Transverse colon (tissue), 4 donors: ENCODE measurements at regions not wholly inside any gene's neighbourhood (a gene's known extent, or its start where the extent isn't known, plus 50 kb on each side); places are given as distances from the start of the nearest gene placed in this dataset.

ENCODE experiments used
- DNase-seq: peaks from one replicate; pipeline ENCODE4 v3.0.0-alpha.2; 2019
- H3K27ac ChIP-seq, 4 donors: fragments of 200-600 bp; sonication (generic); 2 replicates each; pipeline ENCODE4 v1.5.1; 2016 to 2018; ENCODE audit warnings: inconsistent platforms in 4 of 4
- H3K27me3 ChIP-seq: fragments of 200-600 bp; sonication (generic); 2 replicates; pipeline ENCODE4 v1.5.1; 2017; ENCODE audit warnings: inconsistent platforms
- H3K36me3 ChIP-seq, 4 donors: fragments of 200-600 bp; sonication (generic); 2 replicates each; pipeline ENCODE4 v1.5.1; 2017 to 2019; ENCODE audit warnings: inconsistent platforms in 4 of 4
- H3K4me1 ChIP-seq, 4 donors: fragments of 200-600 bp; sonication (generic); 2 replicates each; pipeline ENCODE4 v1.5.1; 2017 to 2020; ENCODE audit warnings: inconsistent platforms in 4 of 4
- H3K4me3 ChIP-seq, 4 donors: fragments of 200-600 bp; sonication (generic); 1 replicate in 1 of 4; 2 replicates in 3 of 4; pipeline versions ENCODE4 v1.5.1 to v1.6.1; 2017 to 2019; ENCODE audit warnings: inconsistent platforms in 4 of 4
- H3K9me3 ChIP-seq, 2 donors: fragments of 200-600 bp; sonication (generic); 2 replicates each; pipeline ENCODE4 v1.5.1; 2017 to 2019; ENCODE audit warnings: inconsistent platforms in 2 of 2
- EP300 ChIP-seq: sonication (generic); formaldehyde crosslinking; IDR thresholded peaks from one replicate; pipeline ENCODE4 v1.6.1; 2017; ENCODE audit warnings: antibody characterized with exemption, low read depth
- POLR2A ChIP-seq: fragments of 450-650 bp; IDR thresholded peaks from one replicate; pipeline ENCODE4 v1.6.1; 2016; ENCODE audit warnings: antibody characterized with exemption, mild to moderate bottlenecking, moderate library complexity
- POLR2AphosphoS5 ChIP-seq, 3 donors: sonication (generic); formaldehyde crosslinking; IDR thresholded peaks; one replicate each; pipeline ENCODE4 v1.6.1; 2016; ENCODE audit warnings: antibody characterized with exemption in 3 of 3
- WGBS, 2 donors: methylation state at CpG; one replicate each; pipeline ENCODE4 v1.1.5; 2018; ENCODE audit warnings: low coverage in 1 of 2; 5-methylcytosine and 5-hydroxymethylcytosine counted together
- in situ Hi-C, 4 donors: fragments of 200-750 bp; cut with MboI; loops; one replicate each; pipeline versions ENCODE4 v1.15.0 to v1.15.1; 2017; ENCODE audit warnings: low sequenced_read_pairs in 3 of 4, low pct_ligation_motif_present in 1 of 4, low pct_unique_long_range_greater_than_20kb in 1 of 4
- intact Hi-C: fragments of 100-400 bp; cut with DNase I; formaldehyde crosslinking; loops from one replicate; pipeline ENCODE4 v1.15.1; 2023; ENCODE audit warnings: low total_unique reads
- TF ChIP-seq, protein P1 (sequence below), 5 experiments: fragments of 200-600 bp in 3 of 5; fragments of 450-650 bp in 2 of 5; sonication (generic) in 3 of 5; IDR thresholded peaks; 1 replicate in 2 of 5; 2 replicates in 3 of 5; pipeline ENCODE4 v1.5.1; 2016 to 2017; ENCODE audit warnings: antibody characterized with exemption in 5 of 5, inconsistent platforms in 3 of 5, mild to moderate bottlenecking in 2 of 5, moderate library complexity in 1 of 5

DNA sequence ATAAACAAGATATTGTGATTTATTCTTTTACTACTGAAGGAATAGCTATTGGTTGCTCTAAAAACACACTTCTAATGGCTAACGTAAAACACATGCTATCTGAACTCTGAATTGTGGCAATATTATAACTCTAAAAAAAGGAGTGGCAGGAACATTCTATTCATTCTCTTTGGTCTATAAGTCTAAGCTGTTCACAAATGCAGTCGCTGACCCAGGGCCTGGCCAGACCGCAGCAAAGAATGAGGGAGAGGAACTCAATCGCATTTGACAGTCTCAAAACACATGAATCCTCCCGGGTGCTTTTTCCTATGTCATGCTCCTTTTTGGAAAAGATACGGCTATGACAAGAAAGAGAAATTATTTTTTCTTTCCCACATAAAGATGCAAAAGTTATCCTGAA lies 651.6 kb upstream of the PITX2 start:
- H3K27me3 ChIP-seq, result no peaks in the 10 kb centered on the region
- in situ Hi-C loops (no loop called here), intact Hi-C loops (no loop called here)
- DNase-seq, result no peak
- peaks cover 0 to 4% (median 2%) of the 10 kb centered on the region in 4 donors for H3K4me1 ChIP-seq
- no peak overlapping the region for H3K27ac ChIP-seq
- H3K9me3 ChIP-seq, result no peaks in the 10 kb centered on the region
- no peak for TF ChIP-seq EP300
- no peak for TF ChIP-seq POLR2A
- TF ChIP-seq, protein P1, sequence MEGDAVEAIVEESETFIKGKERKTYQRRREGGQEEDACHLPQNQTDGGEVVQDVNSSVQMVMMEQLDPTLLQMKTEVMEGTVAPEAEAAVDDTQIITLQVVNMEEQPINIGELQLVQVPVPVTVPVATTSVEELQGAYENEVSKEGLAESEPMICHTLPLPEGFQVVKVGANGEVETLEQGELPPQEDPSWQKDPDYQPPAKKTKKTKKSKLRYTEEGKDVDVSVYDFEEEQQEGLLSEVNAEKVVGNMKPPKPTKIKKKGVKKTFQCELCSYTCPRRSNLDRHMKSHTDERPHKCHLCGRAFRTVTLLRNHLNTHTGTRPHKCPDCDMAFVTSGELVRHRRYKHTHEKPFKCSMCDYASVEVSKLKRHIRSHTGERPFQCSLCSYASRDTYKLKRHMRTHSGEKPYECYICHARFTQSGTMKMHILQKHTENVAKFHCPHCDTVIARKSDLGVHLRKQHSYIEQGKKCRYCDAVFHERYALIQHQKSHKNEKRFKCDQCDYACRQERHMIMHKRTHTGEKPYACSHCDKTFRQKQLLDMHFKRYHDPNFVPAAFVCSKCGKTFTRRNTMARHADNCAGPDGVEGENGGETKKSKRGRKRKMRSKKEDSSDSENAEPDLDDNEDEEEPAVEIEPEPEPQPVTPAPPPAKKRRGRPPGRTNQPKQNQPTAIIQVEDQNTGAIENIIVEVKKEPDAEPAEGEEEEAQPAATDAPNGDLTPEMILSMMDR (IDR thresholded peaks at IDR 0.05), result no peak
- TF ChIP-seq POLR2AphosphoS5 (IDR thresholded peaks at IDR 0.05), result no peak
- no peaks in the 10 kb centered on the region for H3K36me3 ChIP-seq
- no peak overlapping the region for H3K4me3 ChIP-seq
- 48 to 63% methylated on average over 6 of the region's 6 CpGs for WGBS, 2 donors

DNA sequence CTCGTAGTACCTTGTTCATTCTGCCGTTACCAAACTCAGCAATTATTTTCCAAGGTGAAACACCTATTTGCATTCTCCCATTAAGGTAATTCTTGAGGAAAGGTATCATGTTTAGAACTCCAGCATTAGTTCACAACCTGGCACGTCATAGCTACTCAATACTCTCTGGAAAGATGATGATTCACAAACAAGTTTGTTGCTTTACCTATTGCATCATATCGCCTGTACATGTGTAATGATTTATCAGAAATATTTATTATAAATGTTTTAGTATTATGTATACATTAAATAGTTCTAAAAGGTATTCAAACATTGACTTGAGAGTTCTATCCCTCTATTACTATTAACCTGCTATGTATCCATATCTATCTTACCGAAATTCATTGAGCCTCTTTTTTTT lies 658.3 kb upstream of the PITX2 start:
- in situ Hi-C loops, result loop anchor here in 1 of 4 donors (25.0 kb wide), 1 partner anchor 644 kb away; no protein-coding TSS in a partner anchor
- Histone ChIP-seq H3K27me3 (peaks cover 5% of the 10 kb centered on the region), H3K27ac (no peak overlapping the region), H3K4me1 (peaks cover 0 to 3% (median 0%) of the 10 kb centered on the region in 4 donors), H3K36me3 (no peaks in the 10 kb centered on the region), H3K9me3 (no peaks in the 10 kb centered on the region), H3K4me3 (no peak overlapping the region)
- 77 to 92% methylated on average over 5 of the region's 5 CpGs for WGBS, 2 donors
- no peak for DNase-seq
- TF ChIP-seq POLR2A (no peak), EP300 (no peak), POLR2AphosphoS5 (IDR thresholded peaks at IDR 0.05) (no peak)
- TF ChIP-seq, protein P1 (IDR thresholded peaks at IDR 0.05), result no peak
- intact Hi-C loops, result no loop called here

DNA sequence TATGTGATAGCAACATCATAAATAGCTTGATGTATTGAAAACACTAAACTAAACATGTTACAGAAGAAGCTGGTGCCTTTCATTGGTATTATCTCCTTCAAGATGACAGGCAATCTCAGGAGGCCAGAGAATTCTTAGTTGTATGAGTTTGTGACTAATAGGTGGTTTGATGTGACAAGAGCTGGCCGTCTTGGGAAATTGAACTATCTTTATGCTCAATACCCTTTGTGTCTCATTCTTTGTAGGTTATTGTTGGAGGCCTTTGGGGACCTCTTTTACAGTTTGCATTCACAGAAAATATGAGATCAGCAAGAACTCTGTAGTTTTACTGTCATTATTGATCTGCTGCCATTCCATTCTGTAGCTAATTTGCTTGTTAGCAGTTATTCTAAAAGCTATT lies 659.2 kb upstream of the PITX2 start:
- TF ChIP-seq POLR2A, result no peak
- no peak for TF ChIP-seq EP300
- TF ChIP-seq POLR2AphosphoS5 (IDR thresholded peaks at IDR 0.05), result no peak
- TF ChIP-seq, protein P1 (IDR thresholded peaks at IDR 0.05), result no peak
- Histone ChIP-seq H3K9me3 (no peaks in the 10 kb centered on the region), H3K4me3 (no peak overlapping the region), H3K36me3 (no peaks in the 10 kb centered on the region), H3K27ac (no peak overlapping the region), H3K27me3 (peaks cover 5% of the 10 kb centered on the region), H3K4me1 (peaks cover 0 to 3% (median 0%) of the 10 kb centered on the region in 4 donors)
- in situ Hi-C loops, result loop anchor here in 1 of 4 donors (25.0 kb wide), 1 partner anchor 645 kb away; no protein-coding TSS in a partner anchor
- DNase-seq, result no peak
- WGBS, 2 donors, result 60 to 83% methylated on average over 1 of the region's 1 CpG
- intact Hi-C loops, result no loop called here

DNA sequence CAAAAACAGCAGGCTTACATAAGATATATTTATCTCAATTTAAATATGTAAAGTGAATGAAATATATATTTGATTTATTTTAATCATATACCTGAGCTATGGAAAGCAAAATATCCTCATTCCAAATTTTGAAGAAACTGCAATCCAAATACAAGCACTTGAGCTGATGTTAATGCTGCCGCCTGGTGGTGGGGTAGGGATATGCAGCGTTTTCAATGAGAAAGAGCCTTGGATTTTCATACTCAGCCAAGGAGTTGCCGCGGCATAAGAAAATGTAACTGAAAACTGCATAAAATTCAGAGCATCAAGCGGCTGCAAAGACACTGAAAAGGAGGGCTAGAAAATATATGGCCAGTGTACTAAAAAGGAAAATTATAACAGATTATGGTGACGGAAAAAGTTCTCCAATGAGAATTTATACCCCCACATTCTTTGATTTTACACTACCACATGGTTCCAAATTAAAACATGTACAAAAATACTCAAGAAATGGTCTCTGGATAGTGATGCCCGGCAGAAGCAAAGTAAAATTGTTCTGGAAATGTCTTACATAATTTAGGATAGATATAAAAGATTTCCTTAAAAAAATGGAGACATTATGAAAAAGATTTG lies 660.3 kb upstream of the PITX2 start:
- 18 to 22% methylated on average over 7 of the region's 7 CpGs for WGBS, 2 donors
- in situ Hi-C loops, result loop anchor here in 1 of 4 donors (25.0 kb wide), 1 partner anchor 646 kb away; no protein-coding TSS in a partner anchor
- TF ChIP-seq, protein P1 (IDR thresholded peaks at IDR 0.05), result peak; percentile 66 to 78 (median 71)
- TF ChIP-seq EP300, result no peak
- TF ChIP-seq POLR2AphosphoS5 (IDR thresholded peaks at IDR 0.05), result no peak
- no peak for TF ChIP-seq POLR2A
- Histone ChIP-seq H3K9me3 (no peaks in the 10 kb centered on the region), H3K27ac (no peak overlapping the region), H3K4me1 (peaks cover 0 to 3% (median 0%) of the 10 kb centered on the region in 4 donors), H3K36me3 (no peaks in the 10 kb centered on the region), H3K27me3 (peaks cover 5% of the 10 kb centered on the region), H3K4me3 (no peak overlapping the region)
- peak; percentile 70 for DNase-seq
- intact Hi-C loops, result no loop called here
